Peyer's patch (tissue), 4 donors: ENCODE measurements at regions not wholly inside any gene's neighbourhood (a gene's known extent, or its start where the extent isn't known, plus 50 kb on each side); places are given as distances from the start of the nearest gene placed in this dataset.

Experiments
- DNase-seq, 3 donors: peaks; one replicate each; pipeline ENCODE4 v3.0.0-alpha.2; 2017 to 2019
- H3K27ac ChIP-seq, 4 donors: fragments of 200-600 bp; sonication (generic); one replicate each; pipeline ENCODE4 v1.5.1; 2016 to 2019
- H3K27me3 ChIP-seq, 2 donors: fragments of 200-600 bp; sonication (generic); one replicate each; pipeline ENCODE4 v1.5.1; 2019
- H3K36me3 ChIP-seq, 3 donors: fragments of 200-600 bp; sonication (generic); one replicate each; pipeline ENCODE4 v1.5.1; 2016 to 2019
- H3K4me1 ChIP-seq, 4 donors: fragments of 200-600 bp; sonication (generic); one replicate each; pipeline ENCODE4 v1.5.1; 2016 to 2019
- H3K4me3 ChIP-seq, 4 donors: fragments of 200-600 bp; sonication (generic); 1 replicate in 3 of 4; 2 replicates in 1 of 4; pipeline ENCODE4 v1.5.1; 2016 to 2019; ENCODE audit warnings: mild to moderate bottlenecking in 1 of 4
- H3K9me3 ChIP-seq, 4 donors: fragments of 200-600 bp; sonication (generic); one replicate each; pipeline ENCODE4 v1.5.1; 2016 to 2019; ENCODE audit warnings: mild to moderate bottlenecking in 1 of 4
- POLR2A ChIP-seq, 2 donors: fragments of 450-650 bp; IDR thresholded peaks; one replicate each; pipeline ENCODE4 v1.5.1; 2017; ENCODE audit warnings: antibody characterized with exemption in 2 of 2, mild to moderate bottlenecking in 2 of 2, moderate library complexity in 2 of 2
- TF ChIP-seq, protein P1 (sequence below), 6 experiments: fragments of 450-650 bp in 4 of 6; fragments of 200-600 bp in 2 of 6; sonication (generic) in 1 of 6; IDR thresholded peaks; one replicate each; pipeline ENCODE4 v1.5.1; 2017 to 2019; ENCODE audit warnings: antibody characterized with exemption in 6 of 6, mild to moderate bottlenecking in 3 of 6, moderate library complexity in 1 of 6

GRCh38 chr1:67570486-67571143 lies 114.4 kb upstream of the GADD45A start:
- Histone ChIP-seq H3K27ac (no peak overlapping the region), H3K4me3 (no peak overlapping the region), H3K4me1 (peaks cover 0 to 37% (median 0%) of the 10 kb centered on the region in 4 donors), H3K9me3 (no peaks in the 10 kb centered on the region), H3K36me3 (no peaks in the 10 kb centered on the region), H3K27me3 (no peaks in the 10 kb centered on the region)
- no peak for DNase-seq
- TF ChIP-seq, protein P1, sequence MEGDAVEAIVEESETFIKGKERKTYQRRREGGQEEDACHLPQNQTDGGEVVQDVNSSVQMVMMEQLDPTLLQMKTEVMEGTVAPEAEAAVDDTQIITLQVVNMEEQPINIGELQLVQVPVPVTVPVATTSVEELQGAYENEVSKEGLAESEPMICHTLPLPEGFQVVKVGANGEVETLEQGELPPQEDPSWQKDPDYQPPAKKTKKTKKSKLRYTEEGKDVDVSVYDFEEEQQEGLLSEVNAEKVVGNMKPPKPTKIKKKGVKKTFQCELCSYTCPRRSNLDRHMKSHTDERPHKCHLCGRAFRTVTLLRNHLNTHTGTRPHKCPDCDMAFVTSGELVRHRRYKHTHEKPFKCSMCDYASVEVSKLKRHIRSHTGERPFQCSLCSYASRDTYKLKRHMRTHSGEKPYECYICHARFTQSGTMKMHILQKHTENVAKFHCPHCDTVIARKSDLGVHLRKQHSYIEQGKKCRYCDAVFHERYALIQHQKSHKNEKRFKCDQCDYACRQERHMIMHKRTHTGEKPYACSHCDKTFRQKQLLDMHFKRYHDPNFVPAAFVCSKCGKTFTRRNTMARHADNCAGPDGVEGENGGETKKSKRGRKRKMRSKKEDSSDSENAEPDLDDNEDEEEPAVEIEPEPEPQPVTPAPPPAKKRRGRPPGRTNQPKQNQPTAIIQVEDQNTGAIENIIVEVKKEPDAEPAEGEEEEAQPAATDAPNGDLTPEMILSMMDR (IDR thresholded peaks at IDR 0.05), result no peak
- no peak for TF ChIP-seq POLR2A (IDR thresholded peaks at IDR 0.05)

DNA sequence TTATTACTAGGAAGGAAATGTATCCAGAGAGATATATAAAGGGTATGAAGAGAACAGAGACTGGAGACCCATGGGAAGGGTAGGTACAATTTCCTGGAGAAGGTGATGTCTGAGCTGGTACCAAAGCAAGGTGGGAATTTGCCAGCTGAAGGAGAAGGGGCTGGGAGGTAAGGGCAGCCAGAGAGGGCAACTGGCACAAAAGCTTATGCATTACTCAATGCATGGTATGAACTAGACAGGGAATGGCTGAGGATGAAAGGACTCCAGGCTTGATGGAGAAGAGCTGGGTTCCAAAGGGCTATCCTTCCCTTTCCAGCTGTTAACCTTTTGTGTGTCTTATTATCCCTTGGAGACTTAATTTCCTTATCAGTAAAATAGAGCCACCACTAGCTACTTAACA lies 113.6 kb upstream of the GADD45A start:
- Histone ChIP-seq H3K27me3 (no peaks in the 10 kb centered on the region), H3K9me3 (no peaks in the 10 kb centered on the region), H3K4me1 (peaks cover 0 to 37% (median 0%) of the 10 kb centered on the region in 4 donors), H3K36me3 (no peaks in the 10 kb centered on the region), H3K27ac (peak overlapping the region in 3 of 4 donors; percentile 12 to 67 (median 65)), H3K4me3 (no peak overlapping the region)
- TF ChIP-seq, protein P1 (IDR thresholded peaks at IDR 0.05), result no peak
- TF ChIP-seq POLR2A (IDR thresholded peaks at IDR 0.05), result no peak
- no peak for DNase-seq

DNA sequence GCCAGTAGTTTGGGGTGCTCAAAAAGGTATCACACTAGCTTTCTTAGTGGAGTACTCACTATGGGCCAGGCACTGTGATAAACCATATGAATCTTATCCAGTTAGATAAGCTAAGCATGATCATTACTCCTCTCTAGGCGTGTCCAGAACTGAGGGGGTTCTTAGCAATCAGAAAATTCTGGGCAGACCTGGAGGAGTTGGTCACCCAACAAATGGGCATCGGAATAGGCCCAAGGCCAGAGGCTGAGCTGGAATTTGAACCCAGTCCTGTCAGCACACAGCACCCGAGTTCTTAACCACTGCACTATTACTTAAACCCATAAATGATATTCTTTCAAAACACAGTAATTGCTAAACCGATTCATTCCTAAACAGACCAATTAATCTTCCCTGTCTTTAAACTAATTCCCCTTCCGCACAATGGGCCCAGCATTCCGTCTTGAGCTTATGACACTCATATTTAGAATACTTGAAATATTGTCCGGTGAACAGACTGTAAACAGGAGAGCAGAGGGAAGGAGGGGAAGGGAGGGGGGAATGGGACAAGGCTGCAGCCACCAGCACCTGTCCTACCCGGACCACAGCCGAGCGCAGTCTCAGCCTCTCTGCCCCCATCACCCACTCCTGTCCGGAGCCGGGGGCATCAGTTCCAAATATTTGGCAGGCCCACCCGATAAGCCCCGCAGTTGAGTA lies 113.0 kb upstream of the GADD45A start:
- Histone ChIP-seq H3K4me1 (peaks cover 0 to 37% (median 0%) of the 10 kb centered on the region in 4 donors), H3K4me3 (no peak overlapping the region), H3K27me3 (no peaks in the 10 kb centered on the region), H3K27ac (peak overlapping the region in 3 of 4 donors; percentile 12 to 67 (median 65)), H3K9me3 (no peaks in the 10 kb centered on the region), H3K36me3 (no peaks in the 10 kb centered on the region)
- no peak for DNase-seq
- TF ChIP-seq, protein P1 (IDR thresholded peaks at IDR 0.05), result no peak
- TF ChIP-seq POLR2A (IDR thresholded peaks at IDR 0.05), result no peak

DNA sequence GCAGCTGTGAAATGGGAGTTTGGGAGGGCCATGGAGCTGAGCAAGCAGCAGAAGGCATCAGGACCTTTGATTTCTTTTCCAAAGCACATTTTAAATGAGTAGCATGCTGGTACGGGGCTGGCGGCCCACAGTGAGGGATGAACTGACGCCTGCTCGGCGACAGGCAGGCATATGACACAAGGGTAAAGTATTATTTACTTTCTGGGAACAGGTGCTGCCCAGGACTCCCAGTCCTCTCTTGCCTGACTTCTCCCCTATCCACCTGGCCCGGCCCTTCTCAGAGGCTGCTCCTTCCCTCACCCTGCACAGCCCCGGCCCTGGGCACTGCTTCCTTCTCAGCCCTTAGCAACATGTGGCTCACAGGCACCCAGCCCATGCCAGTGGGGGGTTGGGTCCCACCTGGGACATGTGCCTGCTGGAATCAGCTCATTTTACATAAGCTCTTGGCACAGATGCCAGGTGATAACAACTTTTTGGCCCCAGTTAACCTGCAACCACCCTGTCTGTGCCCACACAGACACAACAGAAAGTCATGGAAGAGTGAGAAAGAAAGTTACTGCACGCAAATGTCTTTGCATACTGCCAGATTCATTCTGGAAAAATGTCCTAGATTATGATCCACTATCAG lies 112.3 kb upstream of the GADD45A start:
- peak in 2 of 3 donors; percentile 82 to 87 for DNase-seq
- H3K9me3 ChIP-seq, result no peaks in the 10 kb centered on the region

DNA sequence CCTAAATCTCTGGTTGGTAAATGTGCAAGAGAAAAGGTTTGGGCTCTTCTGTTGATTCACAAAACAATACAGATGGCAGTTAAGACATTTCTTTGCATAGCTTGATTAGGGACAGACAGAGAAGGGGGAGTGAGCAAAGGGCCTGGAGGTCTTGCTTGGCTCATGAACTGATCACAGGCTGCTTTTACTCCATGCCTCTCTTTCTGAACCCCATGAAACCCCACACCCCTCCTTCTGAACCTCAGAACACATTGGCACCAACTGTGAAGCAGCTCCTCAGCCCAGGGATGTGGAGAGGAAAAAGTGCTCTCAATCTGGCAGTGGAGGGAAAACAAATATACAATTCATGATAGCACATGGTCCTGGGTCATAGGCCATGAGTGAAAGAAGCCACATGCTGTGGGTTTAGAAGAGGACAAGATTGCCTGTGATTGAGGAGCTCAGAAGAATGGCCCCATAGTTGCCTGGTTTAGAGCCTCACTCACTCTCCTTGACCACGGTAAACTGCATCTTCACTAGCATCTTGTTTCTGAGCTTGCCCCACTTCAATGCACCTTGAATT lies 111.6 kb upstream of the GADD45A start:
- TF ChIP-seq, protein P1 (IDR thresholded peaks at IDR 0.05), result no peak
- TF ChIP-seq POLR2A (IDR thresholded peaks at IDR 0.05), result no peak

More for the DNA sequence above, 112.3 kb upstream of the GADD45A start:
- TF ChIP-seq, protein P1 (IDR thresholded peaks at IDR 0.05), result no peak
- peak in 1 of 2 donors; percentile 10 for TF ChIP-seq POLR2A (IDR thresholded peaks at IDR 0.05)
- no peaks in the 10 kb centered on the region for H3K27me3 ChIP-seq
- H3K4me1 ChIP-seq, result peaks cover 0 to 37% (median 0%) of the 10 kb centered on the region in 4 donors
- no peak overlapping the region for H3K4me3 ChIP-seq
- peak overlapping the region in 3 of 4 donors; percentile 12 to 67 (median 65) for H3K27ac ChIP-seq
- no peaks in the 10 kb centered on the region for H3K36me3 ChIP-seq

More for the DNA sequence above, 111.6 kb upstream of the GADD45A start:
- H3K36me3 ChIP-seq, result no peaks in the 10 kb centered on the region
- no peak overlapping the region for H3K4me3 ChIP-seq
- no peak for DNase-seq
- H3K27me3 ChIP-seq, result no peaks in the 10 kb centered on the region
- peak overlapping the region in 3 of 4 donors; percentile 12 to 67 (median 34) for H3K27ac ChIP-seq
- H3K9me3 ChIP-seq, result no peaks in the 10 kb centered on the region
- H3K4me1 ChIP-seq, result peaks cover 0 to 37% (median 0%) of the 10 kb centered on the region in 4 donors
